Activated CD8-positive, alpha-beta T cell treated with anti-CD3 and anti-CD28 coated beads, Interleukin-2, amount 10 ng/mL, durations not matched to agents 7 days and 5 days (primary cell): ENCODE measurements at regions not wholly inside any gene's neighbourhood (a gene's known extent, or its start where the extent isn't known, plus 50 kb on each side); places are given as distances from the start of the nearest gene placed in this dataset.

Source experiments
- ATAC-seq: fragments of 150-1000 bp; cut with Tn5 transposase; one replicate; pipeline ENCODE4 v1.10.0; 2021; ENCODE audit warnings: moderate library complexity
- CTCF ChIA-PET: fragments of 350-600 bp; sonication (Branson Sonifier 250); formaldehyde crosslinking; loops from one replicate; lab custom pipeline; 2021; ENCODE audit warnings: antibody characterized with exemption; lab: Charles Lee
- POLR2A ChIA-PET: fragments of 350-600 bp; sonication (Branson Sonifier 250); formaldehyde crosslinking; loops from one replicate; lab custom pipeline; 2021; ENCODE audit warnings: antibody characterized with exemption; lab: Charles Lee
- DNase-seq: peaks from one replicate; pipeline ENCODE4 v3.0.0-alpha.2; 2020
- H3K27ac Mint-ChIP-seq: one replicate; pipeline ENCODE4 v1.8.0; 2021; ENCODE audit warnings: mild to moderate bottlenecking, mixed read lengths
- H3K27me3 Mint-ChIP-seq: one replicate; pipeline ENCODE4 v1.8.0; 2021; ENCODE audit warnings: low read depth, mixed read lengths
- H3K36me3 Mint-ChIP-seq: one replicate; pipeline ENCODE4 v1.8.0; 2021; ENCODE audit warnings: low read depth, mixed read lengths
- H3K4me1 Mint-ChIP-seq: one replicate; pipeline ENCODE4 v1.8.0; 2021; ENCODE audit warnings: low read depth, mixed read lengths
- H3K4me3 Mint-ChIP-seq: one replicate; pipeline ENCODE4 v1.8.0; 2021; ENCODE audit warnings: mild to moderate bottlenecking, mixed read lengths
- H3K9me3 Mint-ChIP-seq: one replicate; pipeline ENCODE4 v1.8.0; 2022; ENCODE audit warnings: mixed read lengths; ENCODE audit not compliant: insufficient read depth

DNA sequence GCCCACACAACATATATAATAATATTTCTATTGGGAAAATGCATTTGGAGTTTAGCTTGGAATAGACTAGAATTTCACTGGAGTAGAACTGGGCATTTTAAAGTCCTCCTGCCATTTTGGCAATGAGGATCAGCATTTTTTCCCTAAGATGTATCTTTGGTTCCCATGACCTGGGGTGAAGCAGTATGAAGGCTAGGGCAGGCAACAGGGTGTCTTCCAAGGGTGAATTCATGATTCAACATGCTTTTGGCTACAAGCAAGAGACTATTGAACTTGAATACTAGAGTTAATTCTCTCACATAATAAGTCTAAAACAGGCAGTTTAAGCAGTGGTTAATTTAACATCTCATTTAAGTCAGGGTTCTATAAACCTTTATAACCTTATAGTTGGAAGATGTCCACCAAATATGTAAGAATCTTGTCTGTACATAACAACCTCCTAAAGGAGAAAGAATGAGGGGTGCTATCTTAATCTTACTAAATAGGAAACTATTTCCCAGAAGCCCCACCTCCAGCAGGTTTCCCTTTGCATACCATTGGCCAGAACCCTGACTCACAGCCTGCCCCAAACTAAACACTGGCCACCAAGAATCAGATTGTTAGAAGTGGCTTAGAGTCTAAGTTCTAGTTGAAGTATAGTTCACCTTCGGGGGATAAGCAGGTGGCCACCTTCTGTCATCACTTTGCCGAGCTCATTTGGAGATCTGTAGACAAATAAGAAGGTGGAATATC, 96.0 kb upstream of the PRPS1L1 start:
- ATAC-seq (no peak), DNase-seq (no peak)
- Mint-ChIP-seq H3K4me3 (no peak overlapping the region), H3K9me3 (no peaks in the 10 kb centered on the region), H3K27ac (no peak overlapping the region), H3K36me3 (no peaks in the 10 kb centered on the region), H3K4me1 (no peaks in the 10 kb centered on the region), H3K27me3 (no peaks in the 10 kb centered on the region)
- CTCF ChIA-PET, result no interaction called here
- POLR2A ChIA-PET, result no interaction called here

DNA sequence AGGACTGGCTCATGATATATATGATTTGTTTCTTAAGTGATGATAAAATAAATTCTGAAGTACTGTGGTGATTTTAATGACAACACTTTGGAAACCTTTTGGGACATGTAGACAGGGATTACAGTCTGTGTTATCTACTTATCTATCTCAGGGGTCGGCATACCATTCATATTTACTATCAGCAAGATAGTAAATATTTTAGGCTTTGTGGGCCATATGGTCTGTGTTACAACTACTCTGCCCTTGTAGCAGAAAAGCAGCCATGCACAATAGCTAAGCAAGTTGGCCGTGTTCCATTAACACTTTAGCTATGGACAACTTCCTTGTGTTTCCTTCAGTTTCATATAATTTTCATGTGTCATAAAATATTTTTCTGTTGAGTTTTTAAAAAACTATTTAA, 97.8 kb upstream of the PRPS1L1 start:
- Mint-ChIP-seq H3K36me3 (no peaks in the 10 kb centered on the region), H3K27ac (no peak overlapping the region), H3K27me3 (no peaks in the 10 kb centered on the region), H3K9me3 (no peaks in the 10 kb centered on the region), H3K4me3 (no peak overlapping the region), H3K4me1 (no peaks in the 10 kb centered on the region)
- ChIA-PET POLR2A (no interaction called here), CTCF (no interaction called here)
- no peak for ATAC-seq
- no peak for DNase-seq

DNA sequence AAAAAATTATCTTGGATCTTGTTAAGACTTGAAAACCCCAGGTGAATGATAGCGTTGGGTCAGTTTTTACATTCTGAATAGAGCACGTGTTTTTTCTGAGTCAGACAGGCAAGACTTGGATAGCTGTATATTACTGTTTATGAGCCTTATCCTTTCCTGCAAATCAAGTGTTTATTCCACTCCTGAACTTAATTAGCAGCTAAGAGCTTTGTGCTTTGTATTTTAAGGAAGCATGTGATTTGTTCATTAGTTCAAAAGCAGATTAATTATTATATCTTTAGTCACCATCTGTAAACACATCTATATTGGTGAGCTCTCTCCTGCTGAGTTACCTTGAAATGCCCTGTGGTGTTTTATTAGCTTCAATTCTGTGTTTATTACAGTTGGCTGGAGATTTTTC, 98.6 kb upstream of the PRPS1L1 start:
- ChIA-PET CTCF (no interaction called here), POLR2A (interaction anchor here (0.7 kb wide), 1 partner anchor 17 kb away, joined by 3 read pairs; no protein-coding TSS in a partner anchor)
- Mint-ChIP-seq H3K9me3 (no peaks in the 10 kb centered on the region), H3K36me3 (no peaks in the 10 kb centered on the region), H3K27me3 (no peaks in the 10 kb centered on the region), H3K27ac (no peak overlapping the region), H3K4me1 (no peaks in the 10 kb centered on the region), H3K4me3 (no peak overlapping the region)
- ATAC-seq (no peak), DNase-seq (no peak)

DNA sequence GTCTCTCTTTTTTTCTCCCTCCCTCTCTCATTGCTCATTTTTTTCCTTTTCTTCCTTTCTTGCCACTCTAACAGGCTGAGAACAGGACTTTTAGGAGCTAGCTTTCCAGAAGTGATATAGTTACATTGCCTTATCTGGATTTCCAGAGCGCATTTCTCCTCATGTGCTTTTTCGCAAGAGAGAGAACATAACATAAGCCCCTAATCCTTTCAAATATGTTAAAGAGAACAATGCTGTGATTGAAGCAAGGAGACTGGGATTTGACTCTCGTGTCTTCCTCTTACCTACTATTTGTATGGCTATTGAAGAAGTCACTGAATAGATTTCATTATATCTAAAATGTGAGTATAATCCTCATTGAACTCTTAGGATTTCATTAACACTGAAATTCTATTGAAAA, 101.2 kb upstream of the PRPS1L1 start:
- Mint-ChIP-seq H3K27ac (no peak overlapping the region), H3K4me3 (no peak overlapping the region), H3K4me1 (no peaks in the 10 kb centered on the region), H3K36me3 (no peaks in the 10 kb centered on the region), H3K27me3 (no peaks in the 10 kb centered on the region), H3K9me3 (no peaks in the 10 kb centered on the region)
- DNase-seq, result no peak
- no peak for ATAC-seq
- POLR2A ChIA-PET, result no interaction called here
- CTCF ChIA-PET, result no interaction called here

DNA sequence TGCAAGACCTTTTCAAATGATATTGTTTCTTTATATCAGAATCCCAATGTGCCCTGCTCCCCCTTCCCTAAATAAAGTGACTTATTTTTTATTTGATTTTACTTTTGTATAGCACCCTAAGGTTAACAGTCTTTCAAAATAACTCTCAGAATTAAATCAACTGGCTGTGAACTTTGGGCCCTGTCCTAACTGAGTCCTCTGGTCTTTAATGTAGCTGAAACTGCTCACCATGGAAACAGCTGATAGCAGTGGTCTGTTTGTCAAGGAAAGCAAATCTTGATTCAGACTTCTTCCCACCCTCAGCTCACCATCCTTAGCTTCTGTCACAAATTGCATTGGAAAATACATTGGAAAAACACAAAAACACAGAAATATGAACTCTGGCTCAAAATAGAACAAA, 105.2 kb upstream of the PRPS1L1 start:
- no peak overlapping the region for H3K4me3 Mint-ChIP-seq
- POLR2A ChIA-PET, result no interaction called here
- H3K9me3 Mint-ChIP-seq, result no peaks in the 10 kb centered on the region
- DNase-seq (no peak), ATAC-seq (no peak)
- no peaks in the 10 kb centered on the region for H3K27me3 Mint-ChIP-seq
- H3K36me3 Mint-ChIP-seq, result no peaks in the 10 kb centered on the region
- no peak overlapping the region for H3K27ac Mint-ChIP-seq
- CTCF ChIA-PET, result no interaction called here
- no peaks in the 10 kb centered on the region for H3K4me1 Mint-ChIP-seq

DNA sequence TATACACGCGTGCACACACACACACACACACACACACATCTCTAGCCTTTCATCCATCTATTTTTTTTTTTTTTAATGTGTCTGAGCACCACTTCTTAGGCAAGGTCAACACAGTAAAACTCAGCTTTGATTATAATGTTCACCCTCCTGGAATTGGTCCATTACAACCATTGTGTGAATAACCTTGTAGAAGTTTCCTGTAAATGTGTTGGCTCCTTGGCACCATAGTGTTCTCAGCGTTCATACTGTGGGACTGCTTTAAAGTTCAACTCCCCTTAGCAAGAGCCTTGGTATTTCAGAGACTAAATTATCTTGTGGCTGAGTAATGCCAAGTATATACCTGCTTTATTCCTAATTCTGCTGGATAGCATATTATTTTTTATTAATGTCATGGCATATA, 106.3 kb upstream of the PRPS1L1 start:
- CTCF ChIA-PET, result no interaction called here
- POLR2A ChIA-PET, result no interaction called here
- Mint-ChIP-seq H3K4me3 (no peak overlapping the region), H3K27me3 (no peaks in the 10 kb centered on the region), H3K4me1 (no peaks in the 10 kb centered on the region), H3K36me3 (no peaks in the 10 kb centered on the region), H3K27ac (no peak overlapping the region), H3K9me3 (no peaks in the 10 kb centered on the region)
- DNase-seq (no peak), ATAC-seq (no peak)

DNA sequence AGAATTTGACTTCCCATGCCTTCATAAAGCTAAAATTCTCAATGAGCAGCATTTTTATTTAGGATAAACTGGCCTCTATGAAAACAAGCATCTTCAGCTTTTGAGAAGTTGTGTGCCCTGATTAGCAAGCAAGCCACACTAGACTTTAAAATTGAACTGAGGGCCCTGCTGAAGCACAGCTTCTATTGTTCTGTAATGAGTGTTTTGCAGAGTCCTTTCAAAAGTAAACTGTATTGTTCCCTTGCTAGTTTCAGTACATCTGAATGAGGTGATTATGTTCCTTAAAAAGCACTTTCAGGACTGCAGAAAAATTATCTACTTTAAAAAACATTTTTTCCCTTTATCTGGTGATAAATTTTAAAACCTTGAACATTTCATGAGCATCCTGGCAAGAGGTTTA, 113.3 kb upstream of the PRPS1L1 start:
- ChIA-PET CTCF (no interaction called here), POLR2A (no interaction called here)
- ATAC-seq (no peak), DNase-seq (no peak)
- Mint-ChIP-seq H3K4me1 (no peaks in the 10 kb centered on the region), H3K27ac (no peak overlapping the region), H3K36me3 (no peaks in the 10 kb centered on the region), H3K4me3 (no peak overlapping the region), H3K27me3 (no peaks in the 10 kb centered on the region), H3K9me3 (no peaks in the 10 kb centered on the region)

DNA sequence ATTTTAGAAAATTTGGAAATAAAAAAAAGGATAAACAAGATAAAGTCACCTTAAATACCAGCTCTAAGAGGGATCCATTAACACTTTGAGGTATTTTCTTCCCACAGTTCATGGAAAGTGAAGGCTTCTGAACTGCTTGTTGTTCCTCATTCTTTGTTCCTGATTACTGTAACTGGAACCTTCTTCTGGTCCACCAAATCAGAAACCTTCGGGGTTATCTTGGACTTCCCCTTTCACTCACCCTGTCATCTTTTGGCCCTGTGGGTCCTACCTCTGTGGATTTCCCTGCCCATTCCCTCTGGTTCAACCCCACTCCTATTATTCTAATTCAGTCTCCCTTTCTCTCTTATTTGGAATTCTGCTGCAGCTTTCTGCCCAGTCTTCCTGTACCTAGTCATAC, 116.5 kb upstream of the PRPS1L1 start:
- DNase-seq (no peak), ATAC-seq (no peak)
- H3K4me1 Mint-ChIP-seq, result no peaks in the 10 kb centered on the region
- ChIA-PET CTCF (no interaction called here), POLR2A (interaction anchor here (0.6 kb wide), 1 partner anchor 276 kb away, joined by 5 read pairs; no protein-coding TSS in a partner anchor)
- H3K4me3 Mint-ChIP-seq, result no peak overlapping the region
- no peaks in the 10 kb centered on the region for H3K36me3 Mint-ChIP-seq
- no peaks in the 10 kb centered on the region for H3K9me3 Mint-ChIP-seq
- H3K27ac Mint-ChIP-seq, result no peak overlapping the region
- H3K27me3 Mint-ChIP-seq, result no peaks in the 10 kb centered on the region

DNA sequence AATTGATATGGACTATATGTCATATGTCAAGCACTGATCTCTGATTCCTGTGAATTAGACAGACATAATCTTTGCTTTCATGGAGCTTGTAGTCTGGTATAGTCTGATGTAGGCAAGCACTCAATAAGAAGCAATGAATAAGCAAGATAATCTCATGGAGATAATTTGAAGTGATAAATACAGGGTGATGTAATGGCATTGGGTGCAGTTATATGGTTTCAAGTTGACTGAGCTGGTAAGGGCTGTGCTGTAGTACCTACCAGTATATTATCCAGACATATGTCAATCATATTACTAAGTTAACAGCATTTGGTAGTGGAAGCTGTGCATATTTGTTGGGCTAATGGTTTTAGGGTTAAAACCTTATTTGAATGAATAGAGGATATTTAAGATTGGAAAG, 117.5 kb upstream of the PRPS1L1 start:
- H3K9me3 Mint-ChIP-seq, result no peaks in the 10 kb centered on the region
- H3K4me3 Mint-ChIP-seq, result no peak overlapping the region
- H3K4me1 Mint-ChIP-seq, result no peaks in the 10 kb centered on the region
- no peak overlapping the region for H3K27ac Mint-ChIP-seq
- no peaks in the 10 kb centered on the region for H3K36me3 Mint-ChIP-seq
- no peaks in the 10 kb centered on the region for H3K27me3 Mint-ChIP-seq
- CTCF ChIA-PET, result no interaction called here
- POLR2A ChIA-PET, result no interaction called here
- DNase-seq, result no peak
- no peak for ATAC-seq

DNA sequence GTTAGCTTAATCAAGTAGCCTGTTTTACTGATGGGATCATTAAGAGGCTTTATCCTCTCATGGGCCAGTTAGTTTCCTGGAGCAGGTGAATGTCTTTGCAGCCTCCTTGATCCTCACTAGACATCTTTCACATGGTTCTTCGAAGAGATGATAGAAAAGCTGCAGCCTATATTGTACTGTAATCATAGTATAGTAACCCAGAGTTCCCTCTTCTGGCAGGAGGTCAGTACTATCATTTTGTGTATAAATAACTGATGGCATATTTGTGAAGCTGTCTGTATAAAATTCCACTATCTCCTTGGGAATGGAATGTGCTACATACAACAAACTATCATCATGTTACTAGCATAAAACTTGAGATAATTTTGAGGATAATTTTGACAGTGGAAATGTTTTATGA, 123.8 kb upstream of the PRPS1L1 start:
- POLR2A ChIA-PET, result no interaction called here
- ATAC-seq, result no peak
- Mint-ChIP-seq H3K4me1 (no peaks in the 10 kb centered on the region), H3K4me3 (no peak overlapping the region), H3K36me3 (no peaks in the 10 kb centered on the region), H3K27me3 (no peaks in the 10 kb centered on the region), H3K9me3 (no peaks in the 10 kb centered on the region), H3K27ac (no peak overlapping the region)
- DNase-seq, result no peak
- CTCF ChIA-PET, result interaction anchor here (1.1 kb wide), 1 partner anchor 9 kb away, joined by 3 read pairs; no protein-coding TSS in a partner anchor

DNA sequence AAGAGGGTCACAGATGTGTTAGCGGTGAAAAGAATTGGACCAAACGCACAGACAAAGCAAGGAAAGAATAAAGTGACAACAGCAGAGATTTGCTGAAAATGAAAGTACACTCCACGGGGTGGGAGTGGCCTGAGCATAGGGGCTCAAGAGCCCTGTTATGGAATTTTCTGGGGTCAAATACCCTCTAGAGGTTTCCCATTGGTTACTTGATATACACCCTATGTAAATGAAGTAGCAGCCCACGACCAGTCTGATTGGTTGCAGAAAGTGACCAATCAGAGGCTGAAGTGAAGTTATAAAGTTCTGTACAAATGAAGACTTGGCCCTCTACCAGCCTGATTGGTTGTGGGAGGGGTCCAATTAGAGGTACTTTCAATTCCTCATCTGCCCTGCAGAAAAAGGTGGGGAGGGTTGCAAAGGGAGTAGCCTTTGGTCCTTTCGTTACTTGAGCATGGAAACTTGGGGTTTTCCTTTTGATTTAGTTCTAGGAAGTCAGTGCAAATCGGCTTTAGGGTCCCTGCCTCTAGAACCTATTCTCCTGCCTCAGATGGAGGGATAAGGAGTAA, 125.6 kb upstream of the PRPS1L1 start:
- no peak overlapping the region for H3K27ac Mint-ChIP-seq
- DNase-seq, result no peak
- no peak overlapping the region for H3K4me3 Mint-ChIP-seq
- ChIA-PET CTCF (no interaction called here), POLR2A (no interaction called here)
- H3K4me1 Mint-ChIP-seq, result no peaks in the 10 kb centered on the region
- no peak for ATAC-seq
- no peaks in the 10 kb centered on the region for H3K9me3 Mint-ChIP-seq
- no peaks in the 10 kb centered on the region for H3K36me3 Mint-ChIP-seq
- H3K27me3 Mint-ChIP-seq, result no peaks in the 10 kb centered on the region

DNA sequence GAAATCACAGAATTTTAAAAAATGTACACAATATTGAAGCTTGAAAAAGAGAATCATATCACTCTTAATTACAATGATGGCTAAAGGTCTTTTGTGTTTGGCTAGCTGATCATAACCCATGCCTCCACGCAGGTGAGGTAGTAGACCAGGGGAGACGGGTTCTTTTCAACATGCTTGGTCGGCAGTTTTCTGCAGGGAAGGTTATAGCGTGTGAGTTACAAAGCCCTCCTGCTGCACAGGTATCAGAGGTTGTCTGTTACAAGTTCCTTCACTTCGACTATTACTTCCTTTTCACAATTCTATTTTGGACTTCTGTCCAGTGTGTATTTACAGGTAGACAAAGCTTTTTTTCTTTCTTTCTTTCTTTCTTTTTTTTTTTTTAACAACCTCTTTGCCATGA, 127.1 kb upstream of the PRPS1L1 start:
- Mint-ChIP-seq H3K27me3 (no peaks in the 10 kb centered on the region), H3K4me3 (no peak overlapping the region), H3K36me3 (no peaks in the 10 kb centered on the region), H3K9me3 (no peaks in the 10 kb centered on the region), H3K4me1 (no peaks in the 10 kb centered on the region), H3K27ac (no peak overlapping the region)
- DNase-seq, result no peak
- ChIA-PET CTCF (no interaction called here), POLR2A (no interaction called here)
- ATAC-seq, result no peak

DNA sequence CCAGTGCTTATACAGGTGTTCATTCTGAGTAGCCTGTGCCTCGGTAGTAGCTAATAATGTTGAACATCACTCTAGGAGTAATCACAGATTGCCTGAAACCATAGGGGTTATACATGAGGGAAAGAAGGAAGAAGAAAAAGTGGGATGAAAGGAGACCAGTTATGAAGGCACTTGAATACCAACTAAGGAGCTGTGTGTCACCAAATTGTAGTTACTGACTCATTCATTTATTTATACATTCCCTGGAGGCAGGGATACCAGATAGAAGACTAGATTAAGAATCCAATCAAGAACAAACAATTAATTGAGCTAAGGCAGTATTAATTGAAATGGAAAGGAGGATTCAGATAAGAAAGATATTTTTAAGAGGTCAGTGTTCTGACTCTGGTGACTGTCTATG, 129.6 kb upstream of the PRPS1L1 start:
- ATAC-seq, result no peak
- H3K4me3 Mint-ChIP-seq, result no peak overlapping the region
- no peaks in the 10 kb centered on the region for H3K4me1 Mint-ChIP-seq
- H3K9me3 Mint-ChIP-seq, result no peaks in the 10 kb centered on the region
- H3K27ac Mint-ChIP-seq, result no peak overlapping the region
- H3K36me3 Mint-ChIP-seq, result no peaks in the 10 kb centered on the region
- POLR2A ChIA-PET, result no interaction called here
- no peak for DNase-seq
- CTCF ChIA-PET, result no interaction called here
- no peaks in the 10 kb centered on the region for H3K27me3 Mint-ChIP-seq
